Muscle layer of duodenum (tissue), 2 donors: ENCODE measurements at regions not wholly inside any gene's neighbourhood (a gene's known extent, or its start where the extent isn't known, plus 50 kb on each side); places are given as distances from the start of the nearest gene placed in this dataset.

ENCODE experiments used
- H3K27ac ChIP-seq: one replicate; pipeline ENCODE4 v1.7.0; 2013; ENCODE audit warnings: mild to moderate bottlenecking, low read length
- H3K27me3 ChIP-seq: one replicate; pipeline ENCODE4 v1.7.0; 2013; ENCODE audit warnings: low read depth, mild to moderate bottlenecking, control low read depth, low read length
- H3K36me3 ChIP-seq, 2 donors: one replicate each; pipeline ENCODE4 v1.7.0; 2013; ENCODE audit warnings: low read length in 2 of 2, control low read depth in 1 of 2, mild to moderate bottlenecking in 1 of 2; ENCODE audit not compliant: insufficient read depth in 2 of 2, control insufficient read depth in 1 of 2
- H3K4me1 ChIP-seq, 2 donors: one replicate each; pipeline ENCODE4 v1.7.0; 2013; ENCODE audit warnings: low read length in 2 of 2, mild to moderate bottlenecking in 2 of 2, control low read depth in 1 of 2, moderate library complexity in 1 of 2; ENCODE audit not compliant: insufficient read depth in 2 of 2, control insufficient read depth in 1 of 2
- H3K4me3 ChIP-seq, 2 donors: one replicate each; pipeline ENCODE4 v1.7.0; 2013; ENCODE audit warnings: low read length in 2 of 2, low read depth in 1 of 2, mild to moderate bottlenecking in 1 of 2
- H3K9me3 ChIP-seq, 2 donors: one replicate each; pipeline ENCODE4 v1.7.0; 2013; ENCODE audit warnings: low read length in 2 of 2, control low read depth in 1 of 2, mild to moderate bottlenecking in 1 of 2; ENCODE audit not compliant: control insufficient read depth in 1 of 2
- donor health status: healthy.

GRCh38 chr11:92787638-92788037, 181.8 kb upstream of the MTNR1B start:
- H3K27ac ChIP-seq: no peak overlapping the region
- H3K4me3 ChIP-seq: no peak overlapping the region
- no peaks in the 10 kb centered on the region for H3K4me1 ChIP-seq
- no peaks in the 10 kb centered on the region for H3K9me3 ChIP-seq
- H3K27me3 ChIP-seq: no peaks in the 10 kb centered on the region
- H3K36me3 ChIP-seq: no peaks in the 10 kb centered on the region

GRCh38 chr11:92789761-92790160, 179.7 kb upstream of the MTNR1B start:
- Histone ChIP-seq H3K27ac (no peak overlapping the region), H3K4me1 (no peaks in the 10 kb centered on the region), H3K9me3 (no peaks in the 10 kb centered on the region), H3K4me3 (no peak overlapping the region), H3K27me3 (no peaks in the 10 kb centered on the region), H3K36me3 (no peaks in the 10 kb centered on the region)

GRCh38 chr11:92790366-92790765, 179.1 kb upstream of the MTNR1B start:
- no peaks in the 10 kb centered on the region for H3K36me3 ChIP-seq

GRCh38 chr11:92790926-92791616, 178.4 kb upstream of the MTNR1B start:
- Histone ChIP-seq H3K9me3 (no peaks in the 10 kb centered on the region), H3K4me1 (no peaks in the 10 kb centered on the region), H3K4me3 (no peak overlapping the region), H3K27me3 (no peaks in the 10 kb centered on the region), H3K27ac (no peak overlapping the region), H3K36me3 (no peaks in the 10 kb centered on the region)

More at GRCh38 chr11:92790366-92790765, 179.1 kb upstream of the MTNR1B start:
- Histone ChIP-seq H3K4me1 (no peaks in the 10 kb centered on the region), H3K9me3 (no peaks in the 10 kb centered on the region), H3K27me3 (no peaks in the 10 kb centered on the region), H3K4me3 (no peak overlapping the region), H3K27ac (no peak overlapping the region)

GRCh38 chr11:92791886-92792285, 177.6 kb upstream of the MTNR1B start:
- Histone ChIP-seq H3K4me1 (no peaks in the 10 kb centered on the region), H3K27ac (no peak overlapping the region), H3K36me3 (no peaks in the 10 kb centered on the region), H3K9me3 (no peaks in the 10 kb centered on the region), H3K27me3 (no peaks in the 10 kb centered on the region), H3K4me3 (no peak overlapping the region)

GRCh38 chr11:92793189-92793588, 176.3 kb upstream of the MTNR1B start:
- Histone ChIP-seq H3K27ac (no peak overlapping the region), H3K36me3 (no peaks in the 10 kb centered on the region), H3K4me3 (no peak overlapping the region), H3K27me3 (no peaks in the 10 kb centered on the region), H3K9me3 (no peaks in the 10 kb centered on the region), H3K4me1 (no peaks in the 10 kb centered on the region)

GRCh38 chr11:92794783-92795182, 174.7 kb upstream of the MTNR1B start:
- Histone ChIP-seq H3K4me3 (no peak overlapping the region), H3K36me3 (no peaks in the 10 kb centered on the region), H3K9me3 (no peaks in the 10 kb centered on the region), H3K27ac (no peak overlapping the region), H3K4me1 (no peaks in the 10 kb centered on the region), H3K27me3 (no peaks in the 10 kb centered on the region)

- H3K27ac ChIP-seq: no peak overlapping the region
- no peaks in the 10 kb centered on the region for H3K9me3 ChIP-seq
- no peak overlapping the region for H3K4me3 ChIP-seq
- no peaks in the 10 kb centered on the region for H3K4me1 ChIP-seq
- H3K36me3 ChIP-seq: no peaks in the 10 kb centered on the region
- H3K27me3 ChIP-seq: no peaks in the 10 kb centered on the region
Observed at GRCh38 chr11:92796744-92797143, 172.7 kb upstream of the MTNR1B start.

GRCh38 chr11:92797874-92798273, 171.6 kb upstream of the MTNR1B start:
- no peak overlapping the region for H3K4me3 ChIP-seq
- no peaks in the 10 kb centered on the region for H3K27me3 ChIP-seq
- no peaks in the 10 kb centered on the region for H3K36me3 ChIP-seq
- no peak overlapping the region for H3K27ac ChIP-seq
- H3K4me1 ChIP-seq: no peaks in the 10 kb centered on the region
- H3K9me3 ChIP-seq: no peaks in the 10 kb centered on the region

- Histone ChIP-seq H3K27ac (no peak overlapping the region), H3K36me3 (no peaks in the 10 kb centered on the region), H3K9me3 (no peaks in the 10 kb centered on the region), H3K27me3 (no peaks in the 10 kb centered on the region), H3K4me3 (no peak overlapping the region), H3K4me1 (no peaks in the 10 kb centered on the region)
Observed at GRCh38 chr11:92801685-92802084, 167.8 kb upstream of the MTNR1B start.

GRCh38 chr11:92802644-92803043, 166.8 kb upstream of the MTNR1B start:
- Histone ChIP-seq H3K36me3 (no peaks in the 10 kb centered on the region), H3K27me3 (no peaks in the 10 kb centered on the region), H3K4me3 (no peak overlapping the region), H3K4me1 (no peaks in the 10 kb centered on the region), H3K9me3 (no peaks in the 10 kb centered on the region), H3K27ac (no peak overlapping the region)

GRCh38 chr11:92803391-92803790, 166.1 kb upstream of the MTNR1B start:
- Histone ChIP-seq H3K27ac (no peak overlapping the region), H3K9me3 (no peaks in the 10 kb centered on the region), H3K36me3 (no peaks in the 10 kb centered on the region), H3K4me1 (no peaks in the 10 kb centered on the region), H3K4me3 (no peak overlapping the region), H3K27me3 (no peaks in the 10 kb centered on the region)
